ENCODE measurements at regions not wholly inside any gene's neighbourhood (a gene's known extent, or its start where the extent isn't known, plus 50 kb on each side); places are given as distances from the start of the nearest gene placed in this dataset.

DNA sequence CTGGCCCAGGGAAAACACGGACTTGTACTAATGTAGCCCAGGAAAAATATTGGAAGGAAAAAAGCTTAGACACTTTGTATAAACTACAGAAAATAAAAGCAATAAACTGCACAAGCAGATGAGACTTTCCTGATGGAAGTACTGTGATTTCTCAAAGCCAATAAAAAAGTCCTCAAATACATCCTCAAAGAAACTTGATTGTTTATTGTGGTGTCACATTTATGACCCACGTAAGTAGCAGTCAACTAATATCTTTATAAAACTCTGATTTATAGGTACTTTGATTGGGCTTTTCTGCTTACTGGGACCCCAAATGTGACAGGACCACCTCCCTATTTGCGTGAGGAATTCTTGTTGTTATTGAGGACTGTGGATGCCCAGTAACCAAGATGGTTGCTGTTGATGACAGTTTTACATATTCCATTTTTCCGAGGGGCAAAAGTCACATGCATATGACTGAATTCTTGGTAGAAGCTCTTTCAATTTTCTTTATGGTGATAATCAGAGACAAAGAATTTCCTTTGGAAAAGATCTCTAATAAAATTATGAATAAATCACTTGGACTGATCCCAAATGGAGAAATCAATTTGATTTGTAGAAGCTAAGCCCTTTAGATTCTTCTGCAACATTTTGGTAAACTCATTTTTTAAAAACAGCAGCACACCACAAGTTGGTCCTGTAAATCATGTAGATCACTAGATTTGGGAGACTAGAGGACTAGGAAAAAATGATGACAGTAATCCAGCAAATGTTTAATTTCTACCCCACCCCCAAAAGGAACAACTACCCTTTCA, 159.0 kb upstream of the TSC22D2 start:
- Histone ChIP-seq H3K4me1 (ENCODE audit: low read depth) (peaks cover 9% of the 10 kb centered on the region), H3K4me3 (no peak overlapping the region), H3K27me3 (no peaks in the 10 kb centered on the region), H3K36me3 (no peaks in the 10 kb centered on the region), H3K9me3 (ENCODE audit: low read depth) (no peaks in the 10 kb centered on the region), H3K27ac (no peak overlapping the region)
- TF ChIP-seq, protein P1, sequence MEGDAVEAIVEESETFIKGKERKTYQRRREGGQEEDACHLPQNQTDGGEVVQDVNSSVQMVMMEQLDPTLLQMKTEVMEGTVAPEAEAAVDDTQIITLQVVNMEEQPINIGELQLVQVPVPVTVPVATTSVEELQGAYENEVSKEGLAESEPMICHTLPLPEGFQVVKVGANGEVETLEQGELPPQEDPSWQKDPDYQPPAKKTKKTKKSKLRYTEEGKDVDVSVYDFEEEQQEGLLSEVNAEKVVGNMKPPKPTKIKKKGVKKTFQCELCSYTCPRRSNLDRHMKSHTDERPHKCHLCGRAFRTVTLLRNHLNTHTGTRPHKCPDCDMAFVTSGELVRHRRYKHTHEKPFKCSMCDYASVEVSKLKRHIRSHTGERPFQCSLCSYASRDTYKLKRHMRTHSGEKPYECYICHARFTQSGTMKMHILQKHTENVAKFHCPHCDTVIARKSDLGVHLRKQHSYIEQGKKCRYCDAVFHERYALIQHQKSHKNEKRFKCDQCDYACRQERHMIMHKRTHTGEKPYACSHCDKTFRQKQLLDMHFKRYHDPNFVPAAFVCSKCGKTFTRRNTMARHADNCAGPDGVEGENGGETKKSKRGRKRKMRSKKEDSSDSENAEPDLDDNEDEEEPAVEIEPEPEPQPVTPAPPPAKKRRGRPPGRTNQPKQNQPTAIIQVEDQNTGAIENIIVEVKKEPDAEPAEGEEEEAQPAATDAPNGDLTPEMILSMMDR (IDR thresholded peaks at IDR 0.05; ENCODE audit: low read depth, low read length), result no peak
- no peak for DNase-seq (ENCODE audit: low read depth in 1 of 2, low spot score in 1 of 2)

DNA sequence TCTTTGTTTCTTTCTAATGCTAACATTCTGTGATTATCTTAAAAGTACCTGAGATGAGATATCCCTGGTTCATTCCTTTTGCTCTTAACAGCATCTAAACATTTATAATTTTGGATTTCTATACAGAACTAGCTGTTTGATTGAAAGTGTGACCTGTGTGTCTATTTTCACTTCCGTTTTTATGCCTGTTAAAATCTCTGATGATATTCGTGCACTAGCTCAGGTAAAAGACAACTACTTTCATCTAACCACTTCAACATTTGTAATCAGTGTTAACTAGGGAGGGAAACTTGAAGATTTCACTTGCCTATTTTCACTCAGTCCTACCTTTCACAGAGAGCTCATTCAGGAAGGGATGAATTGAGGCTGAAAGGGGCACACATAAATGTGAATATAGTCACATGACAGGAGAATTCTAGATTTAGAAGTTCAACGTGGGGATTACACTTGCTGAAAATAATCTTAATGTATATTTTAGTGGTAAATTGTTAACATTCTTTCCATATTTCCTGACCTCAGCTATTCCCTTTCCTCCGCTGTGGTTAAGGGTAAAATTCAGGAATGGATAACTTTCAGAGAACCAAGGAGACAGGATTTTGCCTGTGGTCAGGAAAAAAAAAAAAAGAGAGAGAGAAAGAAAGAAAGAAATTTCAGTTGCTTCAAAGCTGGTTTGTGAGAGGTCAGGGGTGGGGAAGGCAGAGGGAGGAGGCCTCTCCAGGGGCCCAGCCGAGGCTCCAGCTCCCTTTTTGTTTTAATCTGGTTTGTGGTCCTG, 159.8 kb upstream of the TSC22D2 start:
- Histone ChIP-seq H3K27ac (no peak overlapping the region), H3K4me3 (no peak overlapping the region), H3K36me3 (no peaks in the 10 kb centered on the region), H3K4me1 (ENCODE audit: low read depth) (peaks cover 7% of the 10 kb centered on the region), H3K27me3 (no peaks in the 10 kb centered on the region), H3K9me3 (ENCODE audit: low read depth) (no peaks in the 10 kb centered on the region)
- TF ChIP-seq, protein P1 (IDR thresholded peaks at IDR 0.05; ENCODE audit: low read depth, low read length), result no peak
- DNase-seq (ENCODE audit: low read depth in 1 of 2, low spot score in 1 of 2), result peak in 1 of 2 donors; percentile 92

DNA sequence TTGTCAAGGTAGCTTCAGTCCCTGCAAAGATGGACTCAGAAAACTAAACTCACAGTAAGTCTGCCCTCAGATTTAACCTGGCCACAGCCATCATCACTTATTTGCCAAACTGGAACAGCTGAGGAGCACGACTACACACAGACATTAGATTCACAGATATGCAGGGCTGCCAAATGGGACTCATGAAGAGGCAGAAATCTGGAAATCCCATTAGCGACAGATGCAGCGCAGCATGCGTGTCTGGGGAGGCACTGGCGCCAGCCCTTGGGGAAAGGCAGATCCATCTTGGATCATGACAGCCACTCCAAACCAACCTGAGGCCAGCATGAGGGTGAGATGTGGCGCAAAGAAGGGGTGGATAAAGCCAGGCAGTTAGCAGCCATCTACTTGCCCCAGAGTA, 160.7 kb upstream of the TSC22D2 start:
- Histone ChIP-seq H3K36me3 (no peaks in the 10 kb centered on the region), H3K9me3 (ENCODE audit: low read depth) (no peaks in the 10 kb centered on the region), H3K4me1 (ENCODE audit: low read depth) (peaks cover 7% of the 10 kb centered on the region), H3K27ac (no peak overlapping the region), H3K4me3 (no peak overlapping the region), H3K27me3 (no peaks in the 10 kb centered on the region)
- TF ChIP-seq, protein P1 (IDR thresholded peaks at IDR 0.05; ENCODE audit: low read depth, low read length), result no peak
- DNase-seq (ENCODE audit: low read depth in 1 of 2, low spot score in 1 of 2), result no peak

DNA sequence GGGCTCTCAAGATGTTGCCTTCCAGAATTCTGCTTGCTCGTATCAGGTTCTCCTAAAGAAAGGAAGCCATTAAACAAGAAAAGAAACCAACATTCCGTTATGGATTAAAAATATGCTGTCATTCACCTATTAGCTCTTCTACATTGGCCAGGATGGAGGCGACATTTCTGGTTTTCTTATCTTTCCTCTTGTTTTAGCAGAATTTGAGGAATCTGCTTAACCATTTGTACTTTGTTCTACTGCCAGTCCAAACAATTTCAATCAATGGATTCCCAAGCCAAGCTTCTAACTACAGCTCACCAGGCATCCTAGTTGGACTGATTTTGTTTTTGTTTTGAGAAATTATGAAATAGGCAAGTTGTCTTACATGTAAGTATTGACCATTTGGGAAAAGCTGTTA, 164.6 kb upstream of the TSC22D2 start:
- Histone ChIP-seq H3K27me3 (no peaks in the 10 kb centered on the region), H3K4me1 (ENCODE audit: low read depth) (peaks cover 3% of the 10 kb centered on the region), H3K9me3 (ENCODE audit: low read depth) (no peaks in the 10 kb centered on the region), H3K27ac (no peak overlapping the region), H3K4me3 (no peak overlapping the region), H3K36me3 (no peaks in the 10 kb centered on the region)
- TF ChIP-seq, protein P1 (IDR thresholded peaks at IDR 0.05; ENCODE audit: low read depth, low read length), result no peak
- DNase-seq (ENCODE audit: low read depth in 1 of 2, low spot score in 1 of 2), result no peak

DNA sequence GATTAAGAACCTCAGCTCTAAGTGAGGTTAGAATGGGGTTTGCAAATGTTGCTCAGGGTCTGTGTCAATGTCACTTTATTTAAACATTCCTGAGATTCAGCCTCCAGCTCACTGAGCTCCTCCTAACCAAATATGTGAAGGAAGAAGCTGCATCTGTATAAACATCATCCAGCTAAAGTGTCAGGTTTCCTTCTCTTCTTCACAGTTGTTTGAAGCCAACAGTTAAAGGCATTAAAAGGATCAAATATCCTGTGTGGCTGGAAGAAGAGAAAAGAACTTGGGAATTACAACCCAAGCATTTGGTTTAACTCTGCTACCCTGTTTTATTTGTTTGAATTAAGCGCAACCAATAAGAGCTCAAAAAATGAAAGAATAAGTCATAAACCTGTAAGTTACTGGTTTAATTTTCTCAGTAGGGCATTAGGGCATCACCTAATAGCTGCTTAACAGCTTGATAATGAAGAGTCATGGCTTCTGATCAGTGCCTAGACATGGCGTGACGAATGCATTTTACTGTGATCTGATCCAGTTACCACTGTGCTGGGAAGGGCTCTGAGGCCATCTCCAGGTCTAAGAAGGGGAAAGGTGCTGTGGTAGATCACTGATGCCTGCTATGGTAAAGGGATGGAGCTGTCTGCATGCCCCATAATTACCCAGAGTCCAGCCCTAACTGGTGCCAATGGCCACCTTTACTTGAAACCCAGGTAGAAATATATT, 165.7 kb upstream of the TSC22D2 start:
- H3K9me3 ChIP-seq (ENCODE audit: low read depth), result no peaks in the 10 kb centered on the region
- H3K27me3 ChIP-seq, result no peaks in the 10 kb centered on the region
- no peak for DNase-seq (ENCODE audit: low read depth in 1 of 2, low spot score in 1 of 2)
- TF ChIP-seq, protein P1 (IDR thresholded peaks at IDR 0.05; ENCODE audit: low read depth, low read length), result no peak
- H3K27ac ChIP-seq, result no peak overlapping the region
- H3K4me3 ChIP-seq, result no peak overlapping the region
- no peaks in the 10 kb centered on the region for H3K36me3 ChIP-seq
- H3K4me1 ChIP-seq (ENCODE audit: low read depth), result no peaks in the 10 kb centered on the region

Data from cardiac muscle cell (in vitro differentiated cells and primary cell).